ENCODE measurements at regions not wholly inside any gene's neighbourhood (a gene's known extent, or its start where the extent isn't known, plus 50 kb on each side); places are given as distances from the start of the nearest gene placed in this dataset.
A peak's percentile ranks its signal among the peaks of the same experiment; 100 is the strongest.

- DNase-seq (ENCODE audit: low read depth) = peak; percentile 100
These were observed 77.8 kb downstream of the VCPKMT start for GRCh38 chr14:50038398-50039119.

DNA sequence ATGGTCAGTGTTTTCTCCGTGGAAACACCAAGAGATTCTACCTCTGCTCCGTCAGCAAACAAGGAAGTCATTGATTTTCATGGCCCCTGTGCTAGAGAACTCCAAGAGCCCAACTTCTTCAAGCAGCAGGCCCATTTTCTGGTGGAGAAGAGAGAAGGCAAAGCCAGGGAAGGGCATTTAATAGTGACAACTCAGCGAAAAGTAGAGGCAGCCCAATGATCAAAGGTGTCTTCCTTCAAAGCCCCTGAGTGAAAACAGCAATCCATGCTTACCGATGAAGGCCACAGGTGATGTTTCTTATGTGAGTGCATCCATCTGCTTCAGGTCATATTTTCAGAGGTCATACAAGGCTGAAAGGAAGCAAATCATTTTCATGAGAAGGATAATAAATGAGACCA, 77.3 kb downstream of the VCPKMT start:
- no peak for DNase-seq (ENCODE audit: low read depth)

DNA sequence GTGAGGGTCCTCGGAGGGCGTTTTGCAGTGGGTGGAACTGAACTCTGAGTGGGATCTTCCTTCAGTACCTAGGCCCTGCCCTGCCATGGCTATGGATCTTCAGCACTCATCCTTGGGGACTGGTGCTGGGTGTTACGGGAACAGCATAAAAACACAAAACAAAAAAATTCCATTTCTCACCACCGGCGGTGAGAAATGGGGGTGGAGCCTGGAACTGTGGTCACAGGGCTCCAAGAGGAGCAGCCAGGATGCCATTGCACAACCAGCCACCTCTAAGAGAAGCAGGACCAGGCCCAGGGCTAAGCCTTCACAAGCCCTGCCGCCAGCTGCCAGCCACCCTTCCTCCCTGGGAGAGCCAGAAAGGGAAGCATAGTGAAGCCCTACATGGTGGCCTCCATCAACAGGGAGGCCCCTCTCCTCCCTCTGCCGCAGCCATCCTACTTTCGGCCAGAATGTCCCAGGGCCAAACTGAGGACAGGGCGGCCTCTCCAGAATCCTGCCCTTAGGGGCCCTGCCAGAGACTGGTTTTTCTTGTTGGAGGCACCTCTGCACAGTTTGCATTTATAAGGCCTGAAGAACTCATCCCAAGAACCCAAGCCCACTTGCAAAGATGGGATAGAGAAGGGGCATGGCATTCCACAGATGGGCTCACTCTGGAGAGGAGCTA, 76.5 kb downstream of the VCPKMT start:
- peak; percentile 63 for DNase-seq (ENCODE audit: low read depth)

DNA sequence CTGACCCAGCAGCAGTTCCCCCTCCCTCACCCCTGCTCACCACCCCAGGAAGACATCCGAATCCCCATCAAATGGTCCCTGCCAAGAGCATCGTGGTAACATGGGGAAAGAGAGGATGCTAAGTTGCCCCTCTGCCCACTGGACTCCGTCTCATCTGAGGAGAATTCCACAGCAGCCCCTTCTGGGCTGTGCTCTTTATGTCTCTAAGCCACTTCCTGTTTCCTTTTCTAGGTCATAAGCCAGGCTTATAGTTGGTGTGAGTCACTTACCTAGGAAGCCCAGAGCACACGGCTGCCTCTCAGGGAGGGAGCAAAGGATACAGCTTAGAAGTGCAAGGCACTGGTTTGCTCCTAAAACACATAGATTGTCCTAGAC, 76.0 kb downstream of the VCPKMT start:
- no peak for DNase-seq (ENCODE audit: low read depth)

DNA sequence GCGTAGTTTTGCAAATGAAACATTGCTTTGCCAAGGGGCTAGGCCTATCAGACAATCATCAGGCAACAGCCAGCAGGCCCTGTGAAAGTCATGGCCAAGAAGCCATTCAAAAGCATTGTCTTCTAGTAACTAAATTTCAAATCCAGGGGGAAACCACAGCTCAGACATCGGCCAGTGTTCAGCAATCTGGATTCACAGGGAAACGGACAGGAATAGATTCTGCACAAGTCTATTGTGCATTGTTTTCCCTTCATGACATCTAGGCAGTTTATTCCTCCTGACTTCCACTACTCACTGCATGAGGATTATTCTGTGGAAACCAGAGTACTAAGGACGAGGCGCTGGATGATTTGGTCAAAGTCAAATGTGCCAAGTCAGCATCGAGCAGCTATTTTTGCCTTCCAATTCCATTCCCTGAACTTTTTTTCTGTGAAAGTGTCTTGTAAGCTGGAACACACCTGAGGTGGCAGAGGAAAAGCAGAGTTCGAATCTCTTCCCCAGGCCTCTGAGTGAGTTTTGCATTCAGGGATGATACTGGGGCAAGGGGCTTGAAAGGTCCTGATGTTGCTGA, 75.4 kb downstream of the VCPKMT start:
- no peak for DNase-seq (ENCODE audit: low read depth)

- no peak for DNase-seq (ENCODE audit: low read depth)
These were observed 74.4 kb downstream of the VCPKMT start for GRCh38 chr14:50041980-50042379.

DNA sequence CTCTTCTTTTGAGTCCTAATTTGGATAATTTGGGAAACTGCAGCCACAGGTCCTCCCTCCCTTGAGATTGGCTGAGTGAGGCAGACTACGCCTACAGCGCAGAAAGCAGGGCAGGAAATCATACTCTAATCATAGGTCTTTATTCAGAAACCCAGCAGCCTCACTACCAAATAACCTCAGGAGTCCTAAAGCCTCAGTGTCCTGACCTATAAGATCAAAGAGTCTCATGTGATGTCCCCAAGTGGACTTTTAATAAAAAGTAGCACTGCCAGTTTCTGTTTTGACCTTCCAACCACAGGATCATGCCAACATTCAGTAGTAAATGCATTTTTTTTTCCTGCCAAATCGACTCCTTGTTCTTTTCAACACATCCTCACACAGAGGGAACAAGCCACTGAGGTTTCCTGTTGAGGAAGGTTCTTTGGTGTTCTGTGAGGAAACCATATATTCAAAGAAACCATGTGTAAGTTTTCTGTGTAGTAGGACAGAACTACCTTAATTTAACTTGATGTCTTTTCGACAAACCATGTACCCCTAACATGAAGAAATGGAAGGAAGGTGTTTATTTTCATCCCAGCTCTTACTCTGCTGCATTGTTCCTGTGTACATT, 72.2 kb downstream of the VCPKMT start:
- no peak for DNase-seq (ENCODE audit: low read depth)

GRCh38 chr14:50045039-50045711, 71.2 kb downstream of the VCPKMT start:
- peak; percentile 84 for DNase-seq (ENCODE audit: low read depth)

DNA sequence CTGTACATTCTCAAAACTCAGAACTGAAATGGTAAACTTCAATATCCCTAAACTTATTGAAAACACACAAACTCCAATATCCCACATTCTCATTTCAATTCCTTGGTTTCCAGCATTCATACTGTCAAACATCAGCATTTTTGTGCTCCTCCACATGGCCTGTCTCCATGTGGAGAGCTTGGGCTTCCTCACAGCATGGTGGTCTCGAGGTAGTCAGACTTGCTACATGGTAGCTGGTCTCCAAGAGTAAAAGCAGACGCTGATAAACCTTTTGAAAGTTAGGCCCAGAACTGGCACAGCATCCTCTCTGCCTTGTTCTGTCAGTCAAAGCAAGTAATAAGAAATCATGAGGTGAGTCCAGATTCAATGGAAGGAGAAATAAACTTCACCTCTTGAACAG, 70.5 kb downstream of the VCPKMT start:
- DNase-seq (ENCODE audit: low read depth) = no peak

DNA sequence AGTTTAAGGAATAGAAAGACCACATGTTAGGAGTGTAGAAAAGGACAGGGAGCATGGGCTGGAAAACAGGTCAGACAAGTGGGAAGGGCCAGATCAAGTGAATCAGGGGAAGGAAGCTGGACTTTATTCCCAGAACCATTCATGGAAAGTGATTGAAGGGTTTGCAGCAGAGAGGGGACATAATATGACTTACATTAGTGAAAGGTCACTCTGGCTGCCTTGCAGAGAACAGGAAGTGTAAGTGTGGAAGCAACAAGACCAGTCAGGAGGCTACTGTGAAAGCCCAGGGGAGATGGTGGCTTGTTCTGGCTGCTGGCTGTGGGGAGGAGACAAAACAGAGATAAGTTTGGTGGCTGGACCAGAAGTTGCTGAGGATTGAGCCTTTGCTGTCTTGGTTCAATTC, 69.1 kb downstream of the VCPKMT start:
- DNase-seq (ENCODE audit: low read depth) = no peak

GRCh38 chr14:50049093-50049492, 67.3 kb downstream of the VCPKMT start:
- no peak for DNase-seq (ENCODE audit: low read depth)

GRCh38 chr14:50049703-50050570, 66.4 kb downstream of the VCPKMT start:
- DNase-seq (ENCODE audit: low read depth) = no peak

DNA sequence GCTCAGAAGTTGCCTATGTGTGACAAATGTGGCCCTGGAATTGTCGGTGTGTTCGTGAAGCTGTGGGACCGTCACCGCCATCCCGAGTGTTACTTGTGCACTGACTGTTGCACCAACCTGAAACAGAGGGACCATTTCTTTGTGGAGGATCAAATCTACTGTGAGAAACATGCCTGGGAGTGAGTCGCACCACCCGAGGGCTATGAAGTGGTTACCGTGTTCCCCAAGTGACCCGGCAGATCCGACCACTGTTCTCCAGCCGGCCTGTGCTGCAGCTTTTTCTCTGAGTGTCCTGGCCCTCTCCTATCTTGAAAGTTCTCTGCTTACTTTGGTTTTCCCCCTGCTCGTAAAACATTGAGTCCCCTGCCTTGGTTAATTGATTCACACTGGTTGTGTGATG, 65.3 kb downstream of the VCPKMT start:
- no peak for DNase-seq (ENCODE audit: low read depth)

DNA sequence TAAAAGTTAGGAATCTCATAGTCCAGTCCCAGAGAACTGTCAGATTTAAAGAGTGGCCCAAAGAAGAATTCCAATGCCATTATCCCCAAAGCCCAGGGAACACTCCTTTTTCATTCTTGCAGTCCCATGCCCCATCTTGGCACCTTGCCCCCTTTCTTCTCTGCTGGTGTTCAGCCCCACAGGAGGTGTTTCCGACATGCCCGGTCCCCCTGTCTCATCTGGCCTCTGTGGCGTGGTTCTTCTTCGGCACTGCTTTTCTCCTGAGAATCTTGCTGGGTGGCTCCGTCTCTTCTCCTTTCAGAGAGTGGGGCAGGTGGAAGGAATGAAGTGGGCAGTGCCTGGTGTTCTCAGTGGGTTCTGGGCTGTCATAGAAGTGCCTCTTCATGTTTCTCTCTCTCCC, 64.7 kb downstream of the VCPKMT start:
- DNase-seq (ENCODE audit: low read depth) = no peak

GRCh38 chr14:50052517-50052916, 63.9 kb downstream of the VCPKMT start:
- DNase-seq (ENCODE audit: low read depth) = no peak

DNA sequence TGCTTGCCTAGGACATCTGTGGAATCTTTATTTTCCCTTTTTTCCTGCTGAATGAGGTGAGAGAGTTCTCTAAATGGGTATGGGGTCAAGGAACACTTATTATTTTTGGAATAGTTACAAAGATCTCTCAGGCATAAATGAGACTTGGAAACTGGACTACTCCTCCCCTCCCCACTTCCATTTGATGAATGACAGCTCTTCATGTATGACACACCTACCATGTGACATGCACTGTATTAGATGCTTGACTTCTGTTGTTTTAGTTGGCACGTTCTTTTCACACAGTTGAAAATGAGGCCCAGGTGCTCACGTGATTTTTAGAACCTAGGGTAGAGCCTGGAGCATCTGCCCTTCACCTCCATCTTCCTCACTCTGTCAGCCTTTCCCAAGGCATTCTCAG, 62.4 kb downstream of the VCPKMT start:
- DNase-seq (ENCODE audit: low read depth) = no peak

DNA sequence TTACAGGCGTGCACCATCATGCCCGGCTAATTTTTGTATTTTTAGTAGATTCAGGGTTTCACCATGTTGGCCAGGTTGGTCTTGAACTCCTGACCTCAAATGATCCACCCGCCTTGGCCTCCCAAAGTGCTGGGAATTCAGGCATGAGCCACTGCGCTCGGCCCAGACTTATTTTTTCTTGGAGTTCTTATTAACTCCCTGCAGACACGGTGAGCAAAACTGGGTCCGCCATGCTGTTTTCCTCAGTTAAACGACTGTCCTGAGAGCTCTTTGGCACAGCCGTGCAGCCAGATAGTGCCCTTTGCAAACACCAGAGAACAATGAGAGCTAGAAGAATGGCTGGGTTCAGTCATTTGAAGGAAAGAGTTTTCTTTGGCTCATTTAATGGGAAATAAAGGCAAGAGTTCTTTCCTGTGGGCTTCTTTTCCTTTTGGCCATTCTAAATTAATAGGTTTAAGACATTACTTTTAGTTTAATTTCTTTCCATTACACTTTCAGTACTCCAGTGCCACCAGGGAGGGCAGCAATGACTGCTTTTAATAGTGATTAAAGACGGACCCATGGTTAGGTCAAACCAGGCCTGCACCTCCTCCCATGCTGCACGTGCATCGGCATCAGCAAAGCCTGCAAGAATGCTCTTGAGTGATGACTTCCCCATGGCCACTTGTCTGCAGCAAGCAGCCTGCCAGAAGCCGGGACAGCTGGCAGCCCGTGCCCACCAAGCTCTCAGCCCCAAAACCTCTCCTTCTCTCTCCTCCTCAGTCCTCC, 60.7 kb downstream of the VCPKMT start:
- DNase-seq (ENCODE audit: low read depth) = no peak

DNA sequence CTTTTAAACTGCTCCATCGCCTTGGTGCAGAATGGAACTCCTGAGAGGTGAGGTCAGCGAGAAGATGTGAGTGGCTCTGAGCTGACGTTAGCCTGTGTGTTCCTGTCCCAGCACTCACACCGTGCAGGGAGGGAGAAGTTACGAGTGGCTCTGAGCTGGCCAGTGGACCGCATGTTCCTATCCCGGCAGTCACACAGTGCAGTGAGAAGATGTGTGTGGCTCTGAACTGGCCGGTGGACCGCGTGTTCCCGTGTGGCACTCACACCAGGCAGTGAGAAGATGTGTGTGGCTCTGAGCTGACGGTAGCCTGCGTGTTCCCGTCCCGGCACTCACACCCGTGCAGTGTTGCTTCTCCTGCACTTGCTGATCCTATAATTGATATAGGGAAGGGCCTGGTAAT, 59.9 kb downstream of the VCPKMT start:
- DNase-seq (ENCODE audit: low read depth) = no peak

DNA sequence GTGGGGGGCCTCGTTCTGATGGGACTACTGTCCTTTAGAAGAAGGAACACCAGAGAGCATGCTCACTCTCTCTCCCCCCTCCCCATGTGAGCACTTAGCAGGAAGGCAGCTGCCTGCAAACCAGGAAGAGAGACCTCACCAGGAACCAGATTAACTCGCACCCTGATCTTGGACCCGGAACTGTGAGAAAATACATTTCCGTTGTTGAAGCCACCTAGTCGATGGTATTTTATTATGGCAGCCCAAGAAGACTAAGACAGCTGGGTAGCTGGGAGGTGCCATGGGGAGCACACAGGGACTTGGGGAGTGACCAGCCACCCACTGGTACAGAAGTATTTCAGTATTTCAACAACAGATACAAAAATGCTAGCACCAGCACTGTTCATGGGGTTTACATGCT, 59.0 kb downstream of the VCPKMT start:
- no peak for DNase-seq (ENCODE audit: low read depth)

- no peak for DNase-seq (ENCODE audit: low read depth)
These were observed 58.3 kb downstream of the VCPKMT start for GRCh38 chr14:50058113-50058512.

Measured in GM04503 (cell line).